IMR-90 (cell line): ENCODE measurements at regions not wholly inside any gene's neighbourhood (a gene's known extent, or its start where the extent isn't known, plus 50 kb on each side); places are given as distances from the start of the nearest gene placed in this dataset.

Source experiments
- BHLHE40 ChIP-seq: fragments of 150-350 bp; IDR thresholded peaks from 2 replicates; pipeline ENCODE4 v1.6.1; 2016; ENCODE audit warnings: mild to moderate bottlenecking, low read depth, low read length
- CEBPB ChIP-seq: IDR thresholded peaks from 2 replicates; pipeline ENCODE4 v1.6.1; 2012; ENCODE audit warnings: low read depth, low read length, improper control_type of control experiment
- FOS ChIP-seq: fragments of 150-350 bp; IDR thresholded peaks from 2 replicates; pipeline ENCODE4 v1.6.1; 2016; ENCODE audit warnings: low read depth, low read length
- MAFK ChIP-seq: IDR thresholded peaks from 2 replicates; pipeline ENCODE4 v1.6.1; 2012; ENCODE audit warnings: low read depth, low read length, improper control_type of control experiment
- MAZ ChIP-seq: IDR thresholded peaks from 2 replicates; pipeline ENCODE4 v1.6.1; 2012; ENCODE audit warnings: low read depth, mild to moderate bottlenecking, low read length, improper control_type of control experiment, moderate library complexity, borderline replicate concordance
- MXI1 ChIP-seq: IDR thresholded peaks from 2 replicates; pipeline ENCODE4 v1.6.1; 2012; ENCODE audit warnings: low read depth, mild to moderate bottlenecking, low read length, moderate library complexity, borderline replicate concordance
- NFE2L2 ChIP-seq: fragments of 150-350 bp; IDR thresholded peaks from 2 replicates; pipeline ENCODE4 v1.6.1; 2016; ENCODE audit warnings: low read depth, mild to moderate bottlenecking, low read length
- POLR2A ChIP-seq: IDR thresholded peaks from 2 replicates; pipeline ENCODE4 v1.6.1; 2012; ENCODE audit warnings: mild to moderate bottlenecking, low read depth, low read length
- RAD21 ChIP-seq: IDR thresholded peaks from 2 replicates; pipeline ENCODE4 v1.6.1; 2012; ENCODE audit warnings: low read length, improper control_type of control experiment
- RCOR1 ChIP-seq: IDR thresholded peaks from 2 replicates; pipeline ENCODE4 v1.6.1; 2012; ENCODE audit warnings: mild to moderate bottlenecking, low read length, improper control_type of control experiment; ENCODE audit not compliant: insufficient replicate concordance
- SMC3 ChIP-seq: fragments of 150-350 bp; IDR thresholded peaks from 2 replicates; pipeline ENCODE4 v1.6.1; 2016; ENCODE audit warnings: low read depth, mild to moderate bottlenecking, antibody characterized with exemption, low read length, moderate library complexity
- USF2 ChIP-seq: fragments of 150-350 bp; IDR thresholded peaks from 2 replicates; pipeline ENCODE4 v1.6.1; 2017; ENCODE audit warnings: mild to moderate bottlenecking, antibody characterized with exemption, low read length, low read depth
- TF ChIP-seq, protein P1 (sequence below): conservative IDR thresholded peaks from 2 replicates; pipeline ENCODE4 v1.5.1; 2012; ENCODE audit warnings: mild to moderate bottlenecking, low read depth, low read length, improper control_type of control experiment
- TF ChIP-seq, protein P2 (sequence below): fragments of 150-350 bp; IDR thresholded peaks from 2 replicates; pipeline ENCODE4 v1.6.1; 2016; ENCODE audit warnings: low read depth, mild to moderate bottlenecking, low read length, moderate library complexity, borderline replicate concordance

DNA sequence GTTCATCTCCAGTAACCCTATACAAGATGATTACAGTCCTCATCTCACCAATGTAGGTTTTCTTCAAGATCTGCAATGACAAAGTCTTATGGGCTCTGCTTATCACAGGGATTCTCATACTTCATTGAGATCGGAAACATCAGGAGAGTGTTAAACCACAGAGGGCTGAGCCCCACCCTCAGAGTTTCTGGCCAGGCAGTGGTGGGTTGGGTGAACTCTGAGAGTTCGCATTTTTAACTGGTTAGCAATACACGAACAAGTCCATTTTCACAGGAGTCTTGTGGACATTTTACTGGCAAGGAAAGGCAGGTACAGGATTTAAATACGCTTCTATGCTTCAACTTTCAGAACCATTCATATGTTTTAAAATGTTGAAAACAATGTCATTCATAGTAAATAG lies 366.7 kb upstream of the ROBO2 start:
- TF ChIP-seq MAZ: no peak
- TF ChIP-seq POLR2A: no peak
- no peak for TF ChIP-seq MXI1
- TF ChIP-seq, protein P1, sequence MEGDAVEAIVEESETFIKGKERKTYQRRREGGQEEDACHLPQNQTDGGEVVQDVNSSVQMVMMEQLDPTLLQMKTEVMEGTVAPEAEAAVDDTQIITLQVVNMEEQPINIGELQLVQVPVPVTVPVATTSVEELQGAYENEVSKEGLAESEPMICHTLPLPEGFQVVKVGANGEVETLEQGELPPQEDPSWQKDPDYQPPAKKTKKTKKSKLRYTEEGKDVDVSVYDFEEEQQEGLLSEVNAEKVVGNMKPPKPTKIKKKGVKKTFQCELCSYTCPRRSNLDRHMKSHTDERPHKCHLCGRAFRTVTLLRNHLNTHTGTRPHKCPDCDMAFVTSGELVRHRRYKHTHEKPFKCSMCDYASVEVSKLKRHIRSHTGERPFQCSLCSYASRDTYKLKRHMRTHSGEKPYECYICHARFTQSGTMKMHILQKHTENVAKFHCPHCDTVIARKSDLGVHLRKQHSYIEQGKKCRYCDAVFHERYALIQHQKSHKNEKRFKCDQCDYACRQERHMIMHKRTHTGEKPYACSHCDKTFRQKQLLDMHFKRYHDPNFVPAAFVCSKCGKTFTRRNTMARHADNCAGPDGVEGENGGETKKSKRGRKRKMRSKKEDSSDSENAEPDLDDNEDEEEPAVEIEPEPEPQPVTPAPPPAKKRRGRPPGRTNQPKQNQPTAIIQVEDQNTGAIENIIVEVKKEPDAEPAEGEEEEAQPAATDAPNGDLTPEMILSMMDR: no peak
- TF ChIP-seq, protein P2, sequence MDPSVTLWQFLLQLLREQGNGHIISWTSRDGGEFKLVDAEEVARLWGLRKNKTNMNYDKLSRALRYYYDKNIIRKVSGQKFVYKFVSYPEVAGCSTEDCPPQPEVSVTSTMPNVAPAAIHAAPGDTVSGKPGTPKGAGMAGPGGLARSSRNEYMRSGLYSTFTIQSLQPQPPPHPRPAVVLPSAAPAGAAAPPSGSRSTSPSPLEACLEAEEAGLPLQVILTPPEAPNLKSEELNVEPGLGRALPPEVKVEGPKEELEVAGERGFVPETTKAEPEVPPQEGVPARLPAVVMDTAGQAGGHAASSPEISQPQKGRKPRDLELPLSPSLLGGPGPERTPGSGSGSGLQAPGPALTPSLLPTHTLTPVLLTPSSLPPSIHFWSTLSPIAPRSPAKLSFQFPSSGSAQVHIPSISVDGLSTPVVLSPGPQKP: no peak
- no peak for TF ChIP-seq RAD21
- TF ChIP-seq FOS: no peak
- no peak for TF ChIP-seq NFE2L2
- TF ChIP-seq USF2: no peak
- no peak for TF ChIP-seq RCOR1
- TF ChIP-seq SMC3: no peak
- no peak for TF ChIP-seq BHLHE40
- TF ChIP-seq MAFK: no peak
- no peak for TF ChIP-seq CEBPB
